ENCODE measurements at regions not wholly inside any gene's neighbourhood (a gene's known extent, or its start where the extent isn't known, plus 50 kb on each side); places are given as distances from the start of the nearest gene placed in this dataset.

DNA sequence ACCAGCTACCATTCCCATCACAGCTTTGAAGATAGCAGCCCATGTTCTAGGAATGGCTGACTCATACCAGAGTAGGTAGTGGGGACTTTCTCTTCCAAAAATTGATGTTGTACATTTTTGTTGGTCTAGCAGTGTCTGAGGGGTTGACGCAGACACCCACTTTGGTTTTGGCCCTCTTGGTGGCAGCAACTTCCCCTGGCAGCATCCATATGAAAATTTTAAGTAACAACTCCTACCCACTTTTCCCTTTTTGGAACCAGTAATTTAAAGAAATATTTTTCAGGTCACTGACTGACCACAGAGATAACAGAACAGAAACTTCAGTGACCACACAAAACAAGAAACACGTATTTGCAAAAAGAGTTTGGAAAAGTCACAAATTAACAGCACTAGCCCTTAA is 162.0 kb upstream of the TMCC3 start:
- Histone ChIP-seq H2AFZ (ENCODE audit: low read length) (no peak overlapping the region), H3K4me1 (ENCODE audit: low read length) (peaks cover 23% of the 10 kb centered on the region), H4K20me1 (ENCODE audit: insufficient read depth, low read length) (no peaks in the 10 kb centered on the region), H3F3A (ENCODE audit: insufficient read depth, low read length) (peaks cover 9% of the 10 kb centered on the region), H3K9me3 (replicated peaks; ENCODE audit: insufficient read depth, low read length) (no peaks in the 10 kb centered on the region), H3K79me2 (ENCODE audit: low read length) (peaks cover 88% of the 10 kb centered on the region), H3K27ac (ENCODE audit: low read length) (no peak overlapping the region), H3K36me3 (replicated peaks; ENCODE audit: insufficient read depth, low read length) (no peaks in the 10 kb centered on the region; the same call in 1 of the 2 replicates), H3K4me2 (ENCODE audit: low read depth, low read length) (no peak overlapping the region), H3K9ac (ENCODE audit: low read length) (no peak overlapping the region), H3K27me3 (replicated peaks; ENCODE audit: insufficient read depth, low read length) (no peaks in the 10 kb centered on the region), H3K4me3 (ENCODE audit: low read length) (no peak overlapping the region), H3K9me2 (replicated peaks; ENCODE audit: insufficient read depth, low read length) (no peaks in the 10 kb centered on the region)
- no peak for TF ChIP-seq CTCF (IDR thresholded peaks at IDR 0.05; ENCODE audit: low read length)
- no peak for TF ChIP-seq EZH2 (optimal IDR thresholded peaks at IDR 0.05; ENCODE audit: low read depth, low read length)
- no peak for TF ChIP-seq EZH2phosphoT487 (IDR thresholded peaks at IDR 0.05; ENCODE audit: low read length)
- no peak for DNase-seq

DNA sequence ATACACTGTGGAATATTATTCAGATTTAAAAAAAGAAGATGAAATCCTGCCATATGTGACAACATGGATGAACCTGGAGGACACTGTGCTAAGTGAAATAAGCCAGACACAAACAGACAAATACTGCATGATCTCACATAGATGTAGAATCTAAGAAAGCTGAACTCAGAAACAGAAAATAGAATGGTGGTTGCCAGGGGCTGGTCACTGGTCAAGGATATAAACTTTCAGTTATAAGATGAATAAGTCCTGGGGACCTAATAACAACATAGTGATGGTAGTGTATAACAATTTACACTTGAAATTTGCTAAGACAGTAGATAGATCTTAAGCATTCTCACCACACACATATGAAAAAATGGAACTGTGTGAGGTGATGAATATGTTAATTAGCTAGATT is 161.3 kb upstream of the TMCC3 start:
- Histone ChIP-seq H3K27ac (ENCODE audit: low read length) (no peak overlapping the region), H3K4me2 (ENCODE audit: low read depth, low read length) (no peak overlapping the region), H4K20me1 (ENCODE audit: insufficient read depth, low read length) (no peaks in the 10 kb centered on the region), H3K4me3 (ENCODE audit: low read length) (no peak overlapping the region), H3K9ac (ENCODE audit: low read length) (no peak overlapping the region), H3K36me3 (replicated peaks; ENCODE audit: insufficient read depth, low read length) (no peaks in the 10 kb centered on the region; the same call in 1 of the 2 replicates), H3K9me3 (replicated peaks; ENCODE audit: insufficient read depth, low read length) (no peaks in the 10 kb centered on the region), H3F3A (ENCODE audit: insufficient read depth, low read length) (peaks cover 1% of the 10 kb centered on the region; the same call in 1 of the 2 replicates), H3K27me3 (replicated peaks; ENCODE audit: insufficient read depth, low read length) (no peaks in the 10 kb centered on the region), H2AFZ (ENCODE audit: low read length) (no peak overlapping the region), H3K9me2 (replicated peaks; ENCODE audit: insufficient read depth, low read length) (no peaks in the 10 kb centered on the region), H3K4me1 (ENCODE audit: low read length) (peaks cover 17% of the 10 kb centered on the region), H3K79me2 (ENCODE audit: low read length) (peaks cover 88% of the 10 kb centered on the region)
- no peak for DNase-seq
- TF ChIP-seq EZH2 (optimal IDR thresholded peaks at IDR 0.05; ENCODE audit: low read depth, low read length) (no peak), CTCF (IDR thresholded peaks at IDR 0.05; ENCODE audit: low read length) (no peak)

DNA sequence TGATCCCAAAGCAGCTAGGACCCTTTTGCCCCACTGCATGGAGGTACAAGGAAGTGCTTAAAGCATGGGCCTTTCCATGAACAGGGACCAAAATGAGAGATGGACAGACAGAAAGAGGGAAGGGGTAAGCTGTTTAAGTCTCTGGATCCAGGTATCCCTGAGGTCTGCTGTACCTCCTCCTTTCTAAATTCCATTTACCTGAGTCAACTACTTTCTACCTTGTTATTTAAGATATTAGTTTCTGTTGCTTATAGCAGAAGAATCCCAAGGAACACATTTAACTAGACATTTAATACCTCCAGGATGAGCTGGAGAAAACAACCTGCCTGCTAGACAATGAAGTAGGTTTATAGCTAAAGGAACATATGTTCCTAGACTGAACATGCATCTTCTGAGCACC is 157.6 kb upstream of the TMCC3 start:
- H3K4me3 ChIP-seq (ENCODE audit: low read length) = no peak overlapping the region
- H4K20me1 ChIP-seq (ENCODE audit: insufficient read depth, low read length) = no peaks in the 10 kb centered on the region
- H3K4me1 ChIP-seq (ENCODE audit: low read length) = no peaks in the 10 kb centered on the region
- H2AFZ ChIP-seq (ENCODE audit: low read length) = no peak overlapping the region
- H3K9me3 ChIP-seq (replicated peaks; ENCODE audit: insufficient read depth, low read length) = no peaks in the 10 kb centered on the region
- no peak overlapping the region for H3K4me2 ChIP-seq (ENCODE audit: low read depth, low read length)
- DNase-seq = no peak
- no peaks in the 10 kb centered on the region for H3K36me3 ChIP-seq (replicated peaks; ENCODE audit: insufficient read depth, low read length)
- H3K27ac ChIP-seq (ENCODE audit: low read length) = no peak overlapping the region
- no peak for TF ChIP-seq EZH2 (optimal IDR thresholded peaks at IDR 0.05; ENCODE audit: low read depth, low read length)
- TF ChIP-seq CTCF (IDR thresholded peaks at IDR 0.05; ENCODE audit: low read length) = no peak
- TF ChIP-seq EZH2phosphoT487 (IDR thresholded peaks at IDR 0.05; ENCODE audit: low read length) = no peak
- no peaks in the 10 kb centered on the region for H3K9me2 ChIP-seq (replicated peaks; ENCODE audit: insufficient read depth, low read length)
- H3K79me2 ChIP-seq (ENCODE audit: low read length) = peaks cover 65% of the 10 kb centered on the region
- no peaks in the 10 kb centered on the region for H3F3A ChIP-seq (ENCODE audit: insufficient read depth, low read length)
- no peaks in the 10 kb centered on the region for H3K27me3 ChIP-seq (replicated peaks; ENCODE audit: insufficient read depth, low read length)
- H3K9ac ChIP-seq (ENCODE audit: low read length) = no peak overlapping the region
